ENCODE measurements at regions not wholly inside any gene's neighbourhood (a gene's known extent, or its start where the extent isn't known, plus 50 kb on each side); places are given as distances from the start of the nearest gene placed in this dataset.

GRCh38 chr5:44875661-44876605 lies 67.2 kb downstream of the MRPS30 start:
- Mint-ChIP-seq H3K36me3 (ENCODE audit: insufficient read depth, unreplicated experiment) (no peaks in the 10 kb centered on the region), H3K9me3 (ENCODE audit: unreplicated experiment) (peaks cover under 1% of the 10 kb centered on the region), H3K4me1 (ENCODE audit: insufficient read depth, unreplicated experiment) (peaks cover 7% of the 10 kb centered on the region), H3K27ac (ENCODE audit: low read depth, unreplicated experiment) (peak overlapping the region; percentile 97), H3K27me3 (ENCODE audit: insufficient read depth, unreplicated experiment) (no peaks in the 10 kb centered on the region), H3K4me3 (ENCODE audit: unreplicated experiment) (peak overlapping the region; percentile 59)
- POLR2A ChIA-PET = interaction anchor here (0.6 to 2.3 kb wide), 10 partner anchors 8 to 755 kb away, joined by 3 to 12 read pairs (median 3); partner anchors contain the start of gene MRPS30
- TSS peak; percentile 91 for BruUV-seq (replicated peaks)
- DNase-seq (ENCODE audit: unreplicated experiment) = peak; percentile 90
- no peak for TF ChIP-seq CTCF (IDR thresholded peaks at IDR 0.05; ENCODE audit: unreplicated experiment)
- CTCF ChIA-PET = interaction anchor here (0.7 to 1.4 kb wide), 5 partner anchors 13 to 1353 kb away, joined by 3 to 6 read pairs (median 3); no protein-coding TSS in a partner anchor
- intact Hi-C loops (cut with micrococcal nuclease) = no loop called here

- no peak for TF ChIP-seq CTCF (IDR thresholded peaks at IDR 0.05; ENCODE audit: unreplicated experiment)
- Mint-ChIP-seq H3K27me3 (ENCODE audit: insufficient read depth, unreplicated experiment) (no peaks in the 10 kb centered on the region), H3K4me1 (ENCODE audit: insufficient read depth, unreplicated experiment) (peaks cover 5% of the 10 kb centered on the region), H3K27ac (ENCODE audit: low read depth, unreplicated experiment) (no peak overlapping the region), H3K4me3 (ENCODE audit: unreplicated experiment) (no peak overlapping the region), H3K36me3 (ENCODE audit: insufficient read depth, unreplicated experiment) (no peaks in the 10 kb centered on the region), H3K9me3 (ENCODE audit: unreplicated experiment) (peaks cover 8% of the 10 kb centered on the region)
- CTCF ChIA-PET = no interaction called here
- POLR2A ChIA-PET = interaction anchor here (0.5 kb wide), 1 partner anchor 143 kb away, joined by 3 read pairs; no protein-coding TSS in a partner anchor
- DNase-seq (ENCODE audit: unreplicated experiment) = no peak
- BruUV-seq (replicated peaks) = no TSS peak
- intact Hi-C loops (cut with micrococcal nuclease) = no loop called here
Measured at GRCh38 chr5:44881266-44881665, 72.5 kb downstream of the MRPS30 start.

- H3K27me3 Mint-ChIP-seq (ENCODE audit: insufficient read depth, unreplicated experiment) = no peaks in the 10 kb centered on the region
- no peak for DNase-seq (ENCODE audit: unreplicated experiment)
- no peaks in the 10 kb centered on the region for H3K36me3 Mint-ChIP-seq (ENCODE audit: insufficient read depth, unreplicated experiment)
- CTCF ChIA-PET = interaction anchor here (0.6 to 1.0 kb wide), 4 partner anchors 18 to 1155 kb away, joined by 3 read pairs; no protein-coding TSS in a partner anchor
- H3K9me3 Mint-ChIP-seq (ENCODE audit: unreplicated experiment) = peaks cover 8% of the 10 kb centered on the region
- no peak overlapping the region for H3K27ac Mint-ChIP-seq (ENCODE audit: low read depth, unreplicated experiment)
- intact Hi-C loops (cut with micrococcal nuclease) = no loop called here
- TF ChIP-seq CTCF (IDR thresholded peaks at IDR 0.05; ENCODE audit: unreplicated experiment) = no peak
- no TSS peak for BruUV-seq (replicated peaks)
- H3K4me1 Mint-ChIP-seq (ENCODE audit: insufficient read depth, unreplicated experiment) = peaks cover 5% of the 10 kb centered on the region
- H3K4me3 Mint-ChIP-seq (ENCODE audit: unreplicated experiment) = no peak overlapping the region
- POLR2A ChIA-PET = interaction anchor here (1.1 kb wide), 1 partner anchor 8 kb away, joined by 7 read pairs; no protein-coding TSS in a partner anchor
Measured at GRCh38 chr5:44884036-44884435, 75.3 kb downstream of the MRPS30 start.

GRCh38 chr5:44885903-44886302 lies 77.2 kb downstream of the MRPS30 start:
- POLR2A ChIA-PET = interaction anchor here (1.2 kb wide), 1 partner anchor 10 kb away, joined by 6 read pairs; no protein-coding TSS in a partner anchor
- CTCF ChIA-PET = no interaction called here
- no peak overlapping the region for H3K4me3 Mint-ChIP-seq (ENCODE audit: unreplicated experiment)
- peaks cover 8% of the 10 kb centered on the region for H3K9me3 Mint-ChIP-seq (ENCODE audit: unreplicated experiment)
- no TSS peak for BruUV-seq (replicated peaks)
- no peaks in the 10 kb centered on the region for H3K36me3 Mint-ChIP-seq (ENCODE audit: insufficient read depth, unreplicated experiment)
- no peak for TF ChIP-seq CTCF (IDR thresholded peaks at IDR 0.05; ENCODE audit: unreplicated experiment)
- peaks cover 5% of the 10 kb centered on the region for H3K4me1 Mint-ChIP-seq (ENCODE audit: insufficient read depth, unreplicated experiment)
- H3K27me3 Mint-ChIP-seq (ENCODE audit: insufficient read depth, unreplicated experiment) = no peaks in the 10 kb centered on the region
- peak; percentile 56 for DNase-seq (ENCODE audit: unreplicated experiment)
- intact Hi-C loops (cut with micrococcal nuclease) = no loop called here
- H3K27ac Mint-ChIP-seq (ENCODE audit: low read depth, unreplicated experiment) = peak overlapping the region; percentile 63

All from MCF 10A (cell line).